Adrenal gland (tissue), 5 donors: ENCODE measurements at regions not wholly inside any gene's neighbourhood (a gene's known extent, or its start where the extent isn't known, plus 50 kb on each side); places are given as distances from the start of the nearest gene placed in this dataset.

Experiments
- CTCF ChIP-seq, 6 experiments: fragments of 450-650 bp in 4 of 6; fragments of 200-600 bp in 2 of 6; sonication (generic) in 1 of 6; IDR thresholded peaks; 1 replicate in 5 of 6; 2 replicates in 1 of 6; pipeline versions ENCODE4 v1.5.1 to v1.8.0; 2016 to 2021; ENCODE audit warnings: antibody characterized with exemption in 6 of 6, mild to moderate bottlenecking in 2 of 6, moderate library complexity in 1 of 6
- POLR2A ChIP-seq, 2 donors: fragments of 450-650 bp; IDR thresholded peaks; one replicate each; pipeline ENCODE4 v1.6.1; 2017; ENCODE audit warnings: antibody characterized with exemption in 2 of 2, mild to moderate bottlenecking in 2 of 2, moderate library complexity in 1 of 2
- donor health status: DM: no; HTN: no; CAD: no.

GRCh38 chr12:28955931-28956330 lies 193.1 kb upstream of the FAR2 start:
- TF ChIP-seq POLR2A (IDR thresholded peaks at IDR 0.05) (no peak), CTCF (IDR thresholded peaks at IDR 0.05) (no peak)
